ENCODE measurements at regions not wholly inside any gene's neighbourhood (a gene's known extent, or its start where the extent isn't known, plus 50 kb on each side); places are given as distances from the start of the nearest gene placed in this dataset.
"Not testable (repeated sequence)": the region's sequence is repeated elsewhere in the genome, so short reads cannot be mapped to it uniquely, and the experiment has no call there.

GRCh38 chr13:23053711-23054110 is 127.1 kb upstream of the SGCG start:
- TF ChIP-seq POLR2AphosphoS5, CTCF, EP300 (IDR thresholded peaks at IDR 0.05): not testable (repeated sequence)
